GM12875 (cell line): ENCODE measurements at regions not wholly inside any gene's neighbourhood (a gene's known extent, or its start where the extent isn't known, plus 50 kb on each side); places are given as distances from the start of the nearest gene placed in this dataset.

Source experiments
- H3K4me3 ChIP-seq: one replicate; pipeline ENCODE4 v1.5.1; 2011; ENCODE audit warnings: low read depth, low read length, control low read depth
- TF ChIP-seq, protein P1 (sequence below): IDR thresholded peaks from 2 replicates; pipeline ENCODE4 v1.5.1; 2011; ENCODE audit warnings: low read depth, mild to moderate bottlenecking, control low read depth, inconsistent platforms, low read length, moderate library complexity, borderline replicate concordance; ENCODE audit not compliant: insufficient read depth

DNA sequence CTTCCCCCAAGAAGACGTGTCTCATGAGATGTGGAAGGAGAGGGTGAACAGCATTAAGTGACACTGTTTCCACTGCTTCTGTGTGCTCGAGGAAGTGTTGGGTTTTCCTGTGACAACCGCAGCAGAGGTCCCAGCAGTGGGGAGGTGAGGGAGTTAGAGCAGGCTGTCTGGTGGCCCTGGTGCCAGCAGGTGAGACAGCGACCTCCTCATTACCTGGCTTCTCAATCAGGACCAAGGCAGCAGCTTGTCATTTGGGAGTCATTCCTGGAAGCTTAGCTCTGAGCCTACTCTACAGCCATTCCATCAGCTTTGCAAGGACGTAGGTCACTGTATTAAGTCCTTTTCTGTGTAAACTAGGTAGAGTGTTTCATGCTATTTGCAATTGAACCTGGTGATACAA, 63.3 kb upstream of the RGMA start:
- no peak overlapping the region for H3K4me3 ChIP-seq
- TF ChIP-seq, protein P1, sequence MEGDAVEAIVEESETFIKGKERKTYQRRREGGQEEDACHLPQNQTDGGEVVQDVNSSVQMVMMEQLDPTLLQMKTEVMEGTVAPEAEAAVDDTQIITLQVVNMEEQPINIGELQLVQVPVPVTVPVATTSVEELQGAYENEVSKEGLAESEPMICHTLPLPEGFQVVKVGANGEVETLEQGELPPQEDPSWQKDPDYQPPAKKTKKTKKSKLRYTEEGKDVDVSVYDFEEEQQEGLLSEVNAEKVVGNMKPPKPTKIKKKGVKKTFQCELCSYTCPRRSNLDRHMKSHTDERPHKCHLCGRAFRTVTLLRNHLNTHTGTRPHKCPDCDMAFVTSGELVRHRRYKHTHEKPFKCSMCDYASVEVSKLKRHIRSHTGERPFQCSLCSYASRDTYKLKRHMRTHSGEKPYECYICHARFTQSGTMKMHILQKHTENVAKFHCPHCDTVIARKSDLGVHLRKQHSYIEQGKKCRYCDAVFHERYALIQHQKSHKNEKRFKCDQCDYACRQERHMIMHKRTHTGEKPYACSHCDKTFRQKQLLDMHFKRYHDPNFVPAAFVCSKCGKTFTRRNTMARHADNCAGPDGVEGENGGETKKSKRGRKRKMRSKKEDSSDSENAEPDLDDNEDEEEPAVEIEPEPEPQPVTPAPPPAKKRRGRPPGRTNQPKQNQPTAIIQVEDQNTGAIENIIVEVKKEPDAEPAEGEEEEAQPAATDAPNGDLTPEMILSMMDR = no peak

- TF ChIP-seq, protein P1 = no peak
- H3K4me3 ChIP-seq = no peak overlapping the region
Measured at GRCh38 chr15:93150910-93151881, 62.2 kb upstream of the RGMA start.

GRCh38 chr15:93146601-93147000, 57.6 kb upstream of the RGMA start:
- H3K4me3 ChIP-seq = no peak overlapping the region
- TF ChIP-seq, protein P1 = no peak

- no peak overlapping the region for H3K4me3 ChIP-seq
- TF ChIP-seq, protein P1 = no peak
Measured at GRCh38 chr15:93146196-93146595, 57.2 kb upstream of the RGMA start.

DNA sequence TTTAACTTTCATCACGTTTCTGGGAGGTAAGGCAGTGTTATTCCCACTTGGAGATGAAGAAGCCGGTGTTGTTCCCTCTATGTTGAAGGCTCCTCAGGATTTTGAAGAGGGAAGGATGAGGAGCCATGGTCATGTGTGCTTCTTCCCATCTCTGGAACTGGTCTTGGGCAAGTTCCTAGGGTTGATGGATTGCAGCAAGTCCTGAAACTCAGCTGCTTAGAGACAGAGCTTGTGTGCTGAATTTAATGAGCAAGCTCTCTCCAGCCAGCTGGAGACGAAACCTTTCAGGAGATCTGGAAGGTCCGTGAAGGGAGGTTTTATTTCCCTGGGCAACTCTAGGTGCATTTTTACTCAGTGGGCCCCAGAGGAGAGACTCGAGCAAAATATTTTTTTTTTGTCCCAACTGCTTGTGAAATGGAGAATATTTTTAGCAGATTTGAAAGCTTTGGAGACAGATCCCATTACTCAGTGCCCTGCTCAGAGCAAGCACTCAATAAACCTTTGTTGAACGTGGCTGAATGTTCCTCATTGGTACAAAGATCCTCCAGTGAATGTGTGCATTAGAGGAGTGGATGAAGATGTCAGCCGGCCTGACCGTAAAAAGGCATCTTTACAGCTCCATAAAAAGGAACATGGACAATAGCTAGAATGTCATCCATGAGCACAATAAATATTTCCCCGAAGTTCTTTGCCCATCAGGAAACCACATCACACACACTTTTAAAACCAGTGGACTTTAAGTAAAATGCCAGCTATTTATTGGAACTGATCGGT, 55.6 kb upstream of the RGMA start:
- TF ChIP-seq, protein P1 = no peak
- H3K4me3 ChIP-seq = no peak overlapping the region

GRCh38 chr15:93143186-93143585, 54.2 kb upstream of the RGMA start:
- TF ChIP-seq, protein P1 = no peak
- no peak overlapping the region for H3K4me3 ChIP-seq

DNA sequence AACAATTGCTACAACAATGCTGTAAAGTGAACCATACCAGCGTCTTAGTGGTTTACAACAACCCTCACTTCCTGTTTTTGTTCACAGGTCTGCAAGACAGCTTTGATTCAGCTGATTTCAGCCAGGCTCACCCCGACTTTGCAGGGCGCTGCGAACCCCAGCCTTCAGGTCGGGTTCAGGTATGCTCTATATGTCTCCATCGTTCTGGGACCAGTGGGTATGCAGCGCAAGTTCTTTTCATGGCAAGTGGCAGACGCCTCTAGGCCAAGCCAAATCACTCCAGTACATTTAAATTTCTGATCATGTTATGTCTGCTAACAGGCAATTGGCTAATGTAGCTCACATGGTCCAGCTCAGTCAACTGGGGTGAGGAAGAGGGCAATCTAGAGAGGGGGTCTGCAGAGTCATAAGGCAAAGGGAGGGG, 52.4 kb upstream of the RGMA start:
- no peak overlapping the region for H3K4me3 ChIP-seq
- TF ChIP-seq, protein P1 = no peak
